GM12878 (cell line): ENCODE measurements at regions not wholly inside any gene's neighbourhood (a gene's known extent, or its start where the extent isn't known, plus 50 kb on each side); places are given as distances from the start of the nearest gene placed in this dataset.

Experiments used
- ATAC-seq: fragments of 200-7000 bp; cut with Tn5 transposase; 3 replicates; pipeline ENCODE4 v1.9.1; 2020; ENCODE audit warnings: mild to moderate bottlenecking, moderate library complexity
- BruUV-seq: library from RNA; stranded (reverse); fragments of 400-500 nt; replicated peaks from 2 replicates; lab custom pipeline; 2021; lab: Mats Ljungman, UMichigan
- CTCF ChIA-PET: fragments of 300-600 bp; sonication (Branson Sonifier 250); formaldehyde crosslinking; extraction: SDS; loops from one replicate; lab custom pipeline; 2021; ENCODE audit warnings: inconsistent platforms; lab: Yijun Ruan, JAX
- POLR2A ChIA-PET: fragments of 350-600 bp; formaldehyde crosslinking; extraction: SDS; loops from one replicate; lab custom pipeline; 2021; ENCODE audit warnings: inconsistent platforms; lab: Charles Lee
- RAD21 ChIA-PET: fragments of 300-600 bp; sonication (Branson Sonifier 250); formaldehyde crosslinking; loops from one replicate; lab custom pipeline; 2023; ENCODE audit warnings: antibody characterized with exemption; ENCODE audit not compliant: unreplicated experiment; lab: Charles Lee
- SMC1A ChIA-PET: fragments of 300-600 bp; sonication (Branson Sonifier 250); formaldehyde crosslinking; loops from one replicate; lab custom pipeline; 2023; ENCODE audit not compliant: unreplicated experiment, uncharacterized antibody; lab: Charles Lee
- DNase-seq: peaks from one replicate; pipeline ENCODE4 v3.0.0-alpha.2; 2011; ENCODE audit warnings: low read depth, low spot score
- FAIRE-seq: peaks from 3 replicates; lab custom pipeline; 2011; peaks lifted over from hg19 to GRCh38; lab: Jason Lieb, UNC
- H2AFZ ChIP-seq: 2 replicates; pipeline ENCODE4 v1.6.0; 2011; ENCODE audit warnings: low read depth, low read length, control low read depth; ENCODE audit not compliant: control insufficient read depth
- H3K27ac ChIP-seq: 2 replicates; pipeline ENCODE4 v1.5.1; 2011; ENCODE audit warnings: control low read depth; ENCODE audit not compliant: control insufficient read depth, insufficient read depth
- H3K27me3 ChIP-seq, 2 experiments: replicated peaks in 1 of 2; 2 replicates each; pipeline versions ENCODE4 v1.6.0 to v1.6.1; 2011; ENCODE audit warnings: low read length in 1 of 2; ENCODE audit not compliant: control insufficient read depth in 2 of 2, insufficient read depth in 2 of 2
- H3K36me3 ChIP-seq, 2 experiments: 2 replicates each; pipeline ENCODE4 v1.5.1; 2011; ENCODE audit warnings: low read length in 1 of 2; ENCODE audit not compliant: control insufficient read depth in 2 of 2, insufficient read depth in 2 of 2
- H3K4me1 ChIP-seq: 2 replicates; pipeline ENCODE4 v1.6.1; 2011; ENCODE audit warnings: mild to moderate bottlenecking, low read length, moderate library complexity, mixed read lengths; ENCODE audit not compliant: control insufficient read depth, insufficient read depth
- H3K4me2 ChIP-seq: 2 replicates; pipeline ENCODE4 v1.6.0; 2011; ENCODE audit warnings: control low read depth; ENCODE audit not compliant: control insufficient read depth, insufficient read depth
- H3K4me3 ChIP-seq: fragments of 200-600 bp; sonication (generic); 2 replicates; pipeline ENCODE4 v1.5.1; 2016
- H3K79me2 ChIP-seq: 2 replicates; pipeline ENCODE4 v1.6.0; 2011; ENCODE audit warnings: low read length; ENCODE audit not compliant: control insufficient read depth, insufficient read depth
- H3K9ac ChIP-seq: 2 replicates; pipeline ENCODE4 v1.8.0; 2011; ENCODE audit warnings: low read length, control low read depth, mixed read lengths; ENCODE audit not compliant: control insufficient read depth, insufficient read depth
- H3K9me3 ChIP-seq: replicated peaks from 3 replicates; pipeline ENCODE4 v1.5.1; 2011; ENCODE audit warnings: mild to moderate bottlenecking, low read length; ENCODE audit not compliant: control insufficient read depth, insufficient read depth
- H4K20me1 ChIP-seq: 2 replicates; pipeline ENCODE4 v1.6.0; 2011; ENCODE audit not compliant: control insufficient read depth, insufficient read depth
- BRCA1 ChIP-seq: IDR thresholded peaks from 2 replicates; pipeline ENCODE4 v1.6.1; 2011; ENCODE audit warnings: low read depth, low read length, improper control_type of control experiment
- FOXK2 ChIP-seq: fragments of 450-650 bp; IDR thresholded peaks from 2 replicates; pipeline ENCODE4 v1.6.1; 2017; ENCODE audit warnings: mild to moderate bottlenecking, moderate library complexity
- MTA3 ChIP-seq: IDR thresholded peaks from 2 replicates; pipeline ENCODE4 v1.6.1; 2012; ENCODE audit warnings: low read length, inconsistent platforms, borderline replicate concordance
- NFYA ChIP-seq: IDR thresholded peaks from 2 replicates; pipeline ENCODE4 v1.6.1; 2011; ENCODE audit warnings: low read depth, mild to moderate bottlenecking, low read length, improper control_type of control experiment, borderline replicate concordance
- POLR2AphosphoS5 ChIP-seq: IDR thresholded peaks from 2 replicates; pipeline ENCODE4 v1.6.1; 2011; ENCODE audit warnings: mild to moderate bottlenecking, low read length, inconsistent platforms
- POU2F2 ChIP-seq: IDR thresholded peaks from 3 replicates; pipeline ENCODE4 v1.6.1; 2011; ENCODE audit warnings: low read depth, mild to moderate bottlenecking, low read length, borderline replicate concordance
- SIX5 ChIP-seq: IDR thresholded peaks from 2 replicates; pipeline ENCODE4 v1.6.1; 2011; ENCODE audit warnings: mild to moderate bottlenecking, low read depth, low read length, moderate library complexity; ENCODE audit not compliant: severe bottlenecking
- SMARCA5 ChIP-seq: fragments of 450-650 bp; IDR thresholded peaks from 2 replicates; pipeline ENCODE4 v1.6.1; 2017; ENCODE audit warnings: mild to moderate bottlenecking
- STAT3 ChIP-seq: IDR thresholded peaks from 2 replicates; pipeline ENCODE4 v1.6.1; 2011; ENCODE audit warnings: low read depth, low read length, improper control_type of control experiment
- YBX1 ChIP-seq: fragments of 450-650 bp; IDR thresholded peaks from 2 replicates; pipeline ENCODE4 v1.6.1; 2016; ENCODE audit warnings: antibody characterized with exemption
- WGBS: methylation state at CpG from one replicate; pipeline ENCODE4 v1.1.6; 2016; ENCODE audit warnings: low lambda C conversion rate; ENCODE audit not compliant: insufficient replicate concordance, insufficient coverage; ENCODE audit errors: missing lambda C conversion rate; 5-methylcytosine and 5-hydroxymethylcytosine counted together
- in situ Hi-C: fragments of 300-500 bp; cut with MboI; formaldehyde crosslinking; loops from 9 replicates; pipeline ENCODE4 v1.14.3; 2018; ENCODE audit warnings: mixed read lengths
- intact Hi-C: fragments of 100-400 bp; cut with micrococcal nuclease; formaldehyde crosslinking; loops from one replicate; pipeline ENCODE4 v1.14.2; 2022; ENCODE audit not compliant: unreplicated experiment
- TF ChIP-seq, protein P1 (sequence below): IDR thresholded peaks from 2 replicates; pipeline ENCODE4 v1.6.1; 2012; ENCODE audit warnings: improper control_type of control experiment, low read depth, low read length; ENCODE audit not compliant: insufficient replicate concordance

DNA sequence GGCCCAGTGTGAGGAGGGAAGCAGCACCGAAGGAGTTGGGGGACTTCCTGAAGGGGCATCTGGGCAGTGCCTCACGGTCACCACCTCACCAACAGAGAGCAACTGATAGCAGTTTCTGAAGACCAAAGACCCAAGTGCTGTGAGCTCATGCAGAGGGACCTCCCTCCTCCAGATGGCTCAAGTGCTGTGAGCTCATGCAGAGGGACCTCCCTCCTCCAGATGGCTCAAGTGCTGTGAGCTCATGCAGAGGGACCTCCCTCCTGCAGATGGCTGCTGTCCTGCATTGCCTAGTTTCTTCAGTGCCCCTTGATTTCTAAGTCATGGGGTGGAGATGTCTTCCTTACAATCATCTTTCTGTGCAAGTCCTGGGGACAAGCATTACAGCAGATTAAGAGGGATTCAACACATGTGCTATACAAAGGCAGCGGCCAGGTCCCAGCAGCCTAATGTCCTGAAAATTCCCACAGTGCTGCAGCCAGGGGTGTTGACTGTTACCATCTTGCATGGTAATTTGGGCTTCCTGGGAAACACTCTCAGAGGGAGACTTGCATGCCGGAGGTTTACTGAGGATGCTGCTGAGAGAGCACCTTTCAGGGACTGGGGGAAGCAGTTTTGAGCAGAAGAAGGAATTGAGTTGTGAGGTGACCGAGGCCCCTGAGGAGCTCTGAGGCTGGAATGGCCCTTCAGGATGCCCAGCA is 409.3 kb downstream of the GALR1 start:
- in situ Hi-C loops (loop anchor here (10.0 kb wide), 1 partner anchor 654 kb away; no protein-coding TSS in a partner anchor), intact Hi-C loops (loop anchor here (10.0 kb wide), 1 partner anchor 444 kb away; no protein-coding TSS in a partner anchor)
- FAIRE-seq (no peak), DNase-seq (no peak)
- Histone ChIP-seq H3K79me2 (no peaks in the 10 kb centered on the region), H3K27ac (no peak overlapping the region), H2AFZ (no peak overlapping the region), H3K9ac (no peak overlapping the region), H3K4me2 (no peak overlapping the region), H3K27me3 (no peaks in the 10 kb centered on the region), H3K36me3 (no peaks in the 10 kb centered on the region), H3K4me1 (no peaks in the 10 kb centered on the region)
- 38% methylated on average over 5 of the region's 5 CpGs for WGBS
- TF ChIP-seq BRCA1: no peak
- TF ChIP-seq, all 136 proteins: peak for 0
- RAD21 ChIA-PET: no interaction called here
- no TSS peak for BruUV-seq
- POLR2A ChIA-PET: no interaction called here
- ATAC-seq: no peak
- SMC1A ChIA-PET: no interaction called here
- H3K4me3 ChIP-seq: no peak overlapping the region
- H4K20me1 ChIP-seq: no peaks in the 10 kb centered on the region
- CTCF ChIA-PET: interaction anchor here (0.6 kb wide), 1 partner anchor 525 kb away, joined by 3 read pairs; no protein-coding TSS in a partner anchor
- no peaks in the 10 kb centered on the region for H3K9me3 ChIP-seq

DNA sequence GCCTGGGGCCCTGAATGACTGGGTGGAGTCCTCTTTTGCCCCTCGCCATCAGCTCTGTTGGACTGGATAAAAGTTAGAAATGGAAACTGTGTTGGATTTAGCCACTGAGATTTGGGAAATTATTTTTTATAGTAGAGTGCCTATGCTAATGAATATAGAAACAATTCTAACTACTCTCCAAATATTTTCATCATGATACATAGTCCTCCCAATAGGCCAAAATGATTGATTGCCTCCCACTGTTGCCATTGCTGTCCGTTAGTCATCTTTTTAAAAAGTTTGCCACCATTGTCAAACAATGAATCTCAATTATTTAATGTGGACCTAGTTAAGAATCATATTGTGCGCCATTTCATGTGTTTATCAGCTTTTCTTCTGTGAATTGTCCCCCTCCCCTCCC is 417.0 kb downstream of the GALR1 start:
- Histone ChIP-seq H3K9me3 (no peaks in the 10 kb centered on the region), H2AFZ (no peak overlapping the region), H3K4me2 (no peak overlapping the region), H3K4me1 (no peaks in the 10 kb centered on the region), H3K27ac (no peak overlapping the region), H3K79me2 (no peaks in the 10 kb centered on the region), H3K27me3 (no peaks in the 10 kb centered on the region), H3K4me3 (no peak overlapping the region), H3K9ac (no peak overlapping the region), H3K36me3 (no peaks in the 10 kb centered on the region), H4K20me1 (no peaks in the 10 kb centered on the region)
- no peak for ATAC-seq
- BruUV-seq: no TSS peak
- in situ Hi-C loops (no loop called here), intact Hi-C loops (no loop called here)
- FAIRE-seq: no peak
- ChIA-PET SMC1A (no interaction called here), RAD21 (no interaction called here), POLR2A (no interaction called here), CTCF (no interaction called here)
- WGBS: 0% methylated on average over 3 of the region's 3 CpGs
- TF ChIP-seq MTA3 (no peak), YBX1 (no peak), SIX5 (no peak), POLR2AphosphoS5 (no peak), POU2F2 (no peak), SMARCA5 (no peak), FOXK2 (no peak), NFYA (no peak), STAT3 (no peak)
- TF ChIP-seq, protein P1, sequence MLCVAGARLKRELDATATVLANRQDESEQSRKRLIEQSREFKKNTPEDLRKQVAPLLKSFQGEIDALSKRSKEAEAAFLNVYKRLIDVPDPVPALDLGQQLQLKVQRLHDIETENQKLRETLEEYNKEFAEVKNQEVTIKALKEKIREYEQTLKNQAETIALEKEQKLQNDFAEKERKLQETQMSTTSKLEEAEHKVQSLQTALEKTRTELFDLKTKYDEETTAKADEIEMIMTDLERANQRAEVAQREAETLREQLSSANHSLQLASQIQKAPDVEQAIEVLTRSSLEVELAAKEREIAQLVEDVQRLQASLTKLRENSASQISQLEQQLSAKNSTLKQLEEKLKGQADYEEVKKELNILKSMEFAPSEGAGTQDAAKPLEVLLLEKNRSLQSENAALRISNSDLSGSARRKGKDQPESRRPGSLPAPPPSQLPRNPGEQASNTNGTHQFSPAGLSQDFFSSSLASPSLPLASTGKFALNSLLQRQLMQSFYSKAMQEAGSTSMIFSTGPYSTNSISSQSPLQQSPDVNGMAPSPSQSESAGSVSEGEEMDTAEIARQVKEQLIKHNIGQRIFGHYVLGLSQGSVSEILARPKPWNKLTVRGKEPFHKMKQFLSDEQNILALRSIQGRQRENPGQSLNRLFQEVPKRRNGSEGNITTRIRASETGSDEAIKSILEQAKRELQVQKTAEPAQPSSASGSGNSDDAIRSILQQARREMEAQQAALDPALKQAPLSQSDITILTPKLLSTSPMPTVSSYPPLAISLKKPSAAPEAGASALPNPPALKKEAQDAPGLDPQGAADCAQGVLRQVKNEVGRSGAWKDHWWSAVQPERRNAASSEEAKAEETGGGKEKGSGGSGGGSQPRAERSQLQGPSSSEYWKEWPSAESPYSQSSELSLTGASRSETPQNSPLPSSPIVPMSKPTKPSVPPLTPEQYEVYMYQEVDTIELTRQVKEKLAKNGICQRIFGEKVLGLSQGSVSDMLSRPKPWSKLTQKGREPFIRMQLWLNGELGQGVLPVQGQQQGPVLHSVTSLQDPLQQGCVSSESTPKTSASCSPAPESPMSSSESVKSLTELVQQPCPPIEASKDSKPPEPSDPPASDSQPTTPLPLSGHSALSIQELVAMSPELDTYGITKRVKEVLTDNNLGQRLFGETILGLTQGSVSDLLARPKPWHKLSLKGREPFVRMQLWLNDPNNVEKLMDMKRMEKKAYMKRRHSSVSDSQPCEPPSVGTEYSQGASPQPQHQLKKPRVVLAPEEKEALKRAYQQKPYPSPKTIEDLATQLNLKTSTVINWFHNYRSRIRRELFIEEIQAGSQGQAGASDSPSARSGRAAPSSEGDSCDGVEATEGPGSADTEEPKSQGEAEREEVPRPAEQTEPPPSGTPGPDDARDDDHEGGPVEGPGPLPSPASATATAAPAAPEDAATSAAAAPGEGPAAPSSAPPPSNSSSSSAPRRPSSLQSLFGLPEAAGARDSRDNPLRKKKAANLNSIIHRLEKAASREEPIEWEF: no peak
- DNase-seq: no peak
